Stimulated activated naive CD8-positive, alpha-beta T cell treated with anti-CD3 and anti-CD28 coated beads, Interleukin-15, Interleukin-2, amounts not matched to agents 100 U/mL and 50 U/mL, for 24 hours (primary cell): ENCODE measurements at regions not wholly inside any gene's neighbourhood (a gene's known extent, or its start where the extent isn't known, plus 50 kb on each side); places are given as distances from the start of the nearest gene placed in this dataset.
"Not testable (repeated sequence)": the region's sequence is repeated elsewhere in the genome, so short reads cannot be mapped to it uniquely, and the experiment has no call there.

ENCODE experiments used
- ATAC-seq: fragments of 150-1000 bp; cut with Tn5 transposase; one replicate; pipeline ENCODE4 v1.10.0; 2021
- DNase-seq: peaks from one replicate; pipeline ENCODE4 v3.0.0; 2021

DNA sequence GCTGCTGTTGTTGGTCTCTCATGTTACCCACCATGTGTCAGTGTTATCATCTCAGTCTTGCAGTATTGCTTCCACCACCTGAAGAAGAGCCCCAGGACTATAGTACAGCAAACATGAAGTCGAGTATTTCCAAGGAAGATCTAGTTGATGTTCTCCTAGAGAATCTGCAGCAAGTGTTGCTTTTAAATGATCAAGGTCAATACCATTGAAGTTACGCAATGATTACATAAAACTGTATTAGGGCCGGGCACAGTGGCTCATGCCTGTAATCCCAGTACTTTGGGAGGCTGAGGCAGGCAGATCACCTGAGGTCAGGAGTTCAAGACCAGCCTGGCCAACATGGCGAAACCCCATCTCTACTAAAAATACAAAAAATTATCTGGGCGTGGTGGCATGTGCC, 173.9 kb downstream of the TJP1 start:
- not testable (repeated sequence) for DNase-seq, ATAC-seq

DNA sequence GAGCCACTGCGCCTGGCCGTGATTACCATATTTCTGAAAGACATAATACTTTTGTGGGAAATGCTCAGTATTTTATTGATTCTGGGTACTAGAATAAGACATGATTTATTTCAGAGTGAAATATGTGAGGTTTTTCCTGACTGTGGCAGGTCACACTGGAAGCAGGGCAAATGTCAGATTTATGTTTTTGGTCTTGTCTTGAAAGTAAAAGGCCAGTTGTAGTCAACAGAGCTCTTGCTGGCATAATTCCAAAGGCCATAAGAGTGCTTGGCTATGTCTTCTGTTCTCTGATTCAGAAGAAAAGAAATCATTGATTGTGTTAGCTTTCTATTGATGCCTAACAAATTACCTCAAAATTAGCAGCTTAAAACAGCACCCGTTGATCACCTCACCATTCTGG, 176.4 kb downstream of the TJP1 start:
- DNase-seq (no peak), ATAC-seq (no peak)

- not testable (repeated sequence) for ATAC-seq, DNase-seq
Measured at GRCh38 chr15:29644361-29644760, 177.9 kb downstream of the TJP1 start.

DNA sequence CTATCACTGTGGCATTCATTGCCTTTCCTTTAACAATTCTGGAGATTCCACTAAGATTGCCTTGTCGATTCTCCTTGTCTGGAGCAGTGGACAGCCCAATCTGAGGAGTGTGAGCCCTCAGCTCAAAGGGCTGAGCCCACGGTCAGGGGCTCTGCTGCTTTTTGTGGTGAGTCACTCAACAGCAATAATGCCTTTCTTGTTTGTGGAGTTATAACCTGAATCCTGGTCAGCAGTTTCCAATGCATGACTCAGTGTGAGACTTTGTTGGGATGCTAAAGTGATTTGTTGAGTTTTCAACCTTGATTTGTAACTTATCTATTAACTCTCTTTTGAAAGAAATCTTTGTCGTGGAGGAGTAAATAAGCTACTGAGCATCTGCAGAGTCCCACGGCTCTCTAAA, 183.5 kb downstream of the TJP1 start:
- DNase-seq: no peak
- no peak for ATAC-seq

DNA sequence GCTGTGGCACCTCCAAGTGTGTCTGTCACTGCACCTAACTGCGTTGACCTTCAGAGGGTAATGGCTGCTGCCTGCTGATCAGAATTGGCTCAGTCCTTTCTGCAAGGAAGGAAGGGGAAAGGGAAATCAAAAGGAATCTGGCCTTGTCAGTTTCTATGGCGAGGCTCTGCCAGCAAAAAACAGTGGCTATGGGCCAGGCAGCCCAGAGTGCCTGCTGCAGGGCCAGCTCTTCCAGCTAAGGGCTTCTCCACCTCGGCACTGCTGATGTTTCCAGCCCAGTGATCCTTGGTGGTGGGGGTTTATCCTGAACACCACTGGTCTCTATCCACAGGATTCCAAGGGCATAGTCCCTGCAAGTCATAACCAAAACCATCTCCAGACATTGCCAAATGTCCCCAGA, 184.3 kb downstream of the TJP1 start:
- no peak for DNase-seq
- ATAC-seq: no peak

- ATAC-seq (no peak), DNase-seq (no peak)
Measured at GRCh38 chr15:29637555-29637954, 184.7 kb downstream of the TJP1 start.

GRCh38 chr15:29636921-29637320, 185.3 kb downstream of the TJP1 start:
- DNase-seq: no peak
- ATAC-seq: no peak

- DNase-seq (no peak), ATAC-seq (no peak)
Measured at GRCh38 chr15:29636140-29636539, 186.1 kb downstream of the TJP1 start.

- no peak for ATAC-seq
- DNase-seq: no peak
Measured at GRCh38 chr15:29635513-29636098, 186.7 kb downstream of the TJP1 start.

GRCh38 chr15:29633971-29634370, 188.3 kb downstream of the TJP1 start:
- DNase-seq (no peak), ATAC-seq (no peak)

DNA sequence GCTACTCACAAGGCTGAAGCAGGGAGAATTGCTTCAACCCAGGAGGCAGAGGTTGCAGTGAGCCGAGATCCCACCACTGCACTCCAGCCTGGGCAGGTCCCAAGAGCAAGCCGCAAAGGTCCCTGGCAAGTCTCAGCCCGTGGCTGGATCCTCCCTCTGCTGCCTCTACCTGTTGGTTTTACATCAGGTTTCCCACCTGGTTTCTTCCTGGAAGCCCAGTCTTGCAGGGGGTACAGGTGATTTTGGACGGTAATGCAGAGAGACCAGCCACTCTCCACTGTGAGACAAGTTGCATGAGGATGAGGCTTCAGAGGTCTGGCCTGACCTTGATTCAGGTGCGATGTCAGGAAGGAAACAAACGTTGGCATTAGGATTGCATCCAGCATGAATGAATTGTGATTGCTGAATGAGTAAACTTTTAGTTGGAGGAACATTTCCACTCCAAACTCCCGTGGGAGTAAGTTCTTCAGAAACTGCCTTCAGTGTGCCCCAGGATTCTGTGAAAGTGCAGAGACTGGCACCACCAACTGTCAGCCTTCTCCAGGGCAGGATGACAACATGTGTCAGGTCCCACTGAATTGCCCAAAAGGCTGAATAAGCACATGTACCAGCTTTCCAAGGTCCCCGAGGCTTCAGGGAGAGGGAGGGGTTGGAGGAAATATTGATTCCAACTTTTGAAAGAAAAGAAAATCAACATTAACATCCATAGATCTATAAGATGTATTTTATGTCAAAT, 189.4 kb downstream of the TJP1 start:
- DNase-seq (no peak), ATAC-seq (no peak)

GRCh38 chr15:29631076-29632070, 190.9 kb downstream of the TJP1 start:
- ATAC-seq: no peak
- no peak for DNase-seq

DNA sequence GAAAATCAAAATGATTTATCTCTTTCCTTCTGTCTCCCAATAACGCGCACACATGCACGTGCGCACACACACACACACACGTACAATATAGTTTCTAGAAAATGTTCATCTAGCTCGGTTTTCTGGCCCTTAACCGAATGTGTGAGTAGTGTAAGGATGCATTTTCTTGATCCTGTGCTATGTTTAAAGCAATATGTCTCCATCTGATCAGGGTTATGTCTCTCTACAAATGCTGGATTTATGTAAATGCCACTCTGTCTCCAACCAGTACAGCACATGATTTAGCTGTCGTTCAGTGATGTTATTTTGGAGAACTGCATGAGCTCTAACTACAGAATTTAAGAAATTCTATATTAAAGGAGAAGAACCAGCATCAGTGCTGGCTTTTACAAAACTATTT, 198.0 kb downstream of the TJP1 start:
- ATAC-seq: no peak
- no peak for DNase-seq

DNA sequence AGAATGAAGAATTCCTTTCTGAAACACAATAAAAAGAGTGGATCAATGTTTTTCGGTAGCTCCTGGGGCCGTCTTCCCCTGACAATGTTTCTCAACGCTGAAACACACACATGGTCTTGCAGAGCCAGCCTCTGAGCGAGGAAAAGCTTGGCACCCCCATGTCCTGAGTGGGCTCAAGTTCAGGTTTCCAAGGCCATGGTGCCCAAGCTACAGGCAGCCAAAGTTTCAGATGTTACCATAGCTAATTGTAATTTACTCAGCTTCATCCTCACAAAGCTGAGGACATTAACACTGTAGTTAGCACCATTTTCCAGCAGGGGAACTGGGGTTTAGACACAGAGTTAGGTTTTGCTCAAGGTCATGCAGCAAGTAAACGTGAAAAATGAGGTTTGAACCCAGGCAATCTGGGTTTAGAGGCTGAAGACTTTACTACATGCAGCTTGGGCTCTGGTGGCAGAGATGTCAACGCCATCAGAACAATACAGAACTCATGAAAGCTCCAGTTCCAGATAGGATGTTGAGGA, 199.1 kb downstream of the TJP1 start:
- DNase-seq (no peak), ATAC-seq (no peak)

DNA sequence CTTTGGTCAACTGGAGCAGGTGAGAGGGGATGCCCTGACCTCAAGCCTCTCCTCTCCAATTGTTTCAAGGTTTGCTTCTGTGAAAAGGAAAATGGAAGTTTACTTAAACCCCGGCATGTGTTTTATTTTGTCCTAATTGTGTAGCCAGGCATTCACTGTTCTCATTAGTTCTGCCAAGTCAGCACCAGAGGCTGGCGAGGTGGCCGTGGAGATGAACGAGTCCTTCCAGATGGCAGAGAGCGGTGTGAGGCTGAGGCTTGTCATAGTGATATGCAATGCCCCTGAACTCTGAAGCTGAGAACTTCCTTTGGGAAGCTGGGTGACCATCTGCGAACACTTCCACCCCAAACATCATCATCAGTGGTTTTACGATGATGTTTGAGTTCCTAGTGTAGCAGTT, 199.6 kb downstream of the TJP1 start:
- DNase-seq (no peak), ATAC-seq (no peak)

DNA sequence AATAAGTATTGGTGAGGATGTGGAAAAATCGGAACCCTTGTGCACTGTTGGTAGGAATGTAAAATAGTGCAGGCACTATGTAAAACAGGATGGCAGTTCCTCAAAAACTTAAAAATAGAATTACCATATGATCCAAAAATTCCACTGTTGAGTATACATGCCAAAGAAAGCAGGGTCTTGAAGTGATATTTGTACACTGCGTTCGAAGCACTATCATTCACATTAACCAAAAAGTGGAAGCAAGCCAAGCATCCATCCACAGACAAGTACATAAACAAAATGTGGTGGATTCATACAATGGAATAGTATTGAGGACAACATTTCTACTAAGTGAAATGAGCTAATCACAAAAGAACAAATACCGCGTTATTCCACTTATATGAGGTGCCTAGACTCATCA, 200.7 kb downstream of the TJP1 start:
- DNase-seq: no peak

DNA sequence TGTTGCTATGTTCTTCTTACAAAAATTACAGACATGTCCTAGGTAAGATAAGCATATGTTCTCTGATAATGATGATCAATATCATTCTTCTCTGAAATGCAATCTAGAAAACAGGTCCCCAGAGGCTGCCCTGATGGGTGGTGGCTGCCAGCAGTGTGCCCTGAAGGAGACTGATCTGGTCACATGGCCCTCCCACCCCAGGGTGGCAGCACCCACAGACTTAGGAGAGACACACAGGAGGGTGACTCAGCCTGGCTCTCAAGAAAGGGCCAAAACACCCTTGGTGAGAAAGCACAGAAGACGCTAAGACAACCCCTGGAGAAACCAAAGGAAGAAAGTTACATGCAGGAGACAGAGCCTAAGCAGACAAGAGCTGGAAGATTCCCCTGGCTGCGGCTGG, 203.7 kb downstream of the TJP1 start:
- ATAC-seq (no peak), DNase-seq (no peak)

More for the DNA sequence above, 200.7 kb downstream of the TJP1 start:
- no peak for ATAC-seq

GRCh38 chr15:29616512-29616911, 205.8 kb downstream of the TJP1 start:
- ATAC-seq (no peak), DNase-seq (no peak)

GRCh38 chr15:29615791-29616190, 206.5 kb downstream of the TJP1 start:
- no peak for ATAC-seq

DNA sequence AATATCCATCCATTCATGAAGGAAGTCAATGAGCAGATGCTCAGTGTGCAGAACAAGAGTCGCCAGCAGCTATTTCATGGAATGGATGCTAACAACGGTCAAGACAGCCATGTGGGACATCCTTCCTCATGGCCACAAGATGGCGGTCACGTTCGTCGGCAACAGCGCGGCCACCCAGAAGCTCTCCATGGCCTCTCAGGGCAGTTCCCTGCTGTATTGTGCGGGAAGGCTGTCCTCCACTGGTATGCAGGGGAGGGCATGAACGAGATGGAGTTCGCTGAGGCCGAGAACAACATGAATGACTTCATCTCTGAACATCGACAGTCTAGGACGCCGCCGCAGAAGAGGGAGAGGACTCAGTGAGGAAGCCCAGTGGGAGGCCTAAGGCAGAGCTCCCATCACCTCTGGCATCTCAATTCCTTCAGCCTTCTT, 208.3 kb downstream of the TJP1 start:
- no peak for ATAC-seq

More at GRCh38 chr15:29615791-29616190, 206.5 kb downstream of the TJP1 start:
- DNase-seq: no peak

GRCh38 chr15:29612701-29613100, 209.6 kb downstream of the TJP1 start:
- no peak for ATAC-seq
- no peak for DNase-seq

More for the DNA sequence above, 208.3 kb downstream of the TJP1 start:
- DNase-seq: no peak

GRCh38 chr15:29612096-29612495, 210.2 kb downstream of the TJP1 start:
- DNase-seq (no peak), ATAC-seq (no peak)

- ATAC-seq: no peak
- DNase-seq: no peak
Measured at GRCh38 chr15:29611057-29611456, 211.2 kb downstream of the TJP1 start.
